ENCODE measurements at regions not wholly inside any gene's neighbourhood (a gene's known extent, or its start where the extent isn't known, plus 50 kb on each side); places are given as distances from the start of the nearest gene placed in this dataset.

DNA sequence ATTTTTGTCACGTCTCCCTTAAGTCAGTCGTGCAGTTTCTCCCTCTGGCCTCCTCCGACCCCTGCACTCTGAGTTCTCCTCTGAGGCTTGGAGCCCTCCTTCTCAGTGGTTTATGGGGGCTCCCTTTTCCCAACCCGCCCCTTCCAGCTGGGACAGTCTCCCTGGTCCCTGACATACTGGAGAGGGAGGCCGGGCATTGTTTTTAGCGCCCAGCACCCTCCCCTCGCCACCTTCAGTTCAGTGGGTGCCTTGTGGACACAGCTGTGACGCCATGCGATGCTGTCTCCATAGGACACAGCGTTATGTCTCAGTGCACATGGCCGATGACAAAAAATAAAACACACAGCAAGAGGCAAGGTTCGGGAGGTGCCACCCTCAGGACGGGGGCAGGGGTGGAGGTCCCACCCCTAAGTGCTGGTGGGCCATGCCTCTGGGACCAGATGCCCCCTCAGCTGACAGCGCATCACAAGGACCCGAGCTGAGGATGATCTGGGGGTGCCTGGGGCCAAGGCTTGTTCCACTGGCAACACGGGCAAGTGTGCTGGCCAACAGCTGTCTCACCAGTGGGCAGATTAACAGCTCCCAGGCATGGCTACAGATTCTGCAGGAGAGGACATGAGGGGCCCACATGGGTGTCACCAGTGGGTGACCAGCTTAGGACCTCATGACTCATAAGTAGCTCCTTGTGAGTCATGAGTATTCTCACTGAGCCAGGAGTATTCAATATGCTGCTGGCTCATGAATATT is 81.6 kb downstream of the PLXNA1 start:
- intact Hi-C loops (cut with micrococcal nuclease): no loop called here

More for the DNA sequence above, 81.6 kb downstream of the PLXNA1 start:
- Histone ChIP-seq H3K4me3 (replicated peaks in 1 of 3; ENCODE audit: insufficient read depth in 1 of 3, low read depth in 1 of 3, low read length in 3 of 3) (no peak overlapping the region), H3K4me1 (ENCODE audit: control insufficient read depth, extremely low read depth, insufficient read depth, low read length) (no peaks in the 10 kb centered on the region), H3K9me3 (replicated peaks; ENCODE audit: control insufficient read depth, insufficient read depth, low read length) (no peaks in the 10 kb centered on the region), H3K27ac (ENCODE audit: insufficient read depth, low read depth, low read length) (no peak overlapping the region), H3K9me1 (replicated peaks; ENCODE audit: control insufficient read depth, extremely low read depth, insufficient read depth, low read length) (no peaks in the 10 kb centered on the region), H3K27me3 (ENCODE audit: control insufficient read depth in 2 of 2, insufficient read depth in 2 of 2, low read length in 2 of 2) (peaks cover 0 to 3% of the 10 kb centered on the region in 2 experiments), H3K36me3 (ENCODE audit: control insufficient read depth in 2 of 2, extremely low read depth in 1 of 2, insufficient read depth in 2 of 2, low read length in 2 of 2) (no peaks in the 10 kb centered on the region), H3K4me2 (ENCODE audit: insufficient read depth, low read length) (no peak overlapping the region), H4K20me1 (replicated peaks; ENCODE audit: control insufficient read depth, extremely low read depth, insufficient read depth, low read length) (no peaks in the 10 kb centered on the region), H3K9ac (replicated peaks; ENCODE audit: extremely low read depth, insufficient read depth, low read length) (no peak overlapping the region), H3K79me2 (ENCODE audit: control insufficient read depth, insufficient read depth, low read length) (no peaks in the 10 kb centered on the region), H2AFZ (ENCODE audit: low read depth, low read length) (no peak overlapping the region)
- ChIA-PET POLR2A (no interaction called here), CTCF (no interaction called here)
- BruUV-seq (replicated peaks): no TSS peak
- no peak for DNase-seq (ENCODE audit: low read depth, low spot score)
- no peak for FAIRE-seq
- TF ChIP-seq, protein P1, sequence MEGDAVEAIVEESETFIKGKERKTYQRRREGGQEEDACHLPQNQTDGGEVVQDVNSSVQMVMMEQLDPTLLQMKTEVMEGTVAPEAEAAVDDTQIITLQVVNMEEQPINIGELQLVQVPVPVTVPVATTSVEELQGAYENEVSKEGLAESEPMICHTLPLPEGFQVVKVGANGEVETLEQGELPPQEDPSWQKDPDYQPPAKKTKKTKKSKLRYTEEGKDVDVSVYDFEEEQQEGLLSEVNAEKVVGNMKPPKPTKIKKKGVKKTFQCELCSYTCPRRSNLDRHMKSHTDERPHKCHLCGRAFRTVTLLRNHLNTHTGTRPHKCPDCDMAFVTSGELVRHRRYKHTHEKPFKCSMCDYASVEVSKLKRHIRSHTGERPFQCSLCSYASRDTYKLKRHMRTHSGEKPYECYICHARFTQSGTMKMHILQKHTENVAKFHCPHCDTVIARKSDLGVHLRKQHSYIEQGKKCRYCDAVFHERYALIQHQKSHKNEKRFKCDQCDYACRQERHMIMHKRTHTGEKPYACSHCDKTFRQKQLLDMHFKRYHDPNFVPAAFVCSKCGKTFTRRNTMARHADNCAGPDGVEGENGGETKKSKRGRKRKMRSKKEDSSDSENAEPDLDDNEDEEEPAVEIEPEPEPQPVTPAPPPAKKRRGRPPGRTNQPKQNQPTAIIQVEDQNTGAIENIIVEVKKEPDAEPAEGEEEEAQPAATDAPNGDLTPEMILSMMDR (IDR thresholded peaks at IDR 0.05; ENCODE audit: extremely low read depth in 1 of 2, insufficient read depth in 1 of 2, low read depth in 1 of 2, low read length in 2 of 2): no peak
- TF ChIP-seq POLR2A (IDR thresholded peaks at IDR 0.05; ENCODE audit: low read depth, low read length): no peak
- TF ChIP-seq, protein P2, sequence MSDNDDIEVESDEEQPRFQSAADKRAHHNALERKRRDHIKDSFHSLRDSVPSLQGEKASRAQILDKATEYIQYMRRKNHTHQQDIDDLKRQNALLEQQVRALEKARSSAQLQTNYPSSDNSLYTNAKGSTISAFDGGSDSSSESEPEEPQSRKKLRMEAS (IDR thresholded peaks at IDR 0.05; ENCODE audit: insufficient read depth, insufficient read length): no peak
- no peak for TF ChIP-seq EZH2 (IDR thresholded peaks at IDR 0.05; ENCODE audit: borderline replicate concordance, low read depth, low read length, severe bottlenecking)
- TF ChIP-seq FOS (IDR thresholded peaks at IDR 0.05; ENCODE audit: borderline replicate concordance, insufficient read depth, low read length): no peak
- no peak for TF ChIP-seq MYC (IDR thresholded peaks at IDR 0.05; ENCODE audit: low read depth, low read length)
- peak; percentile 22 for TF ChIP-seq JUN (IDR thresholded peaks at IDR 0.05; ENCODE audit: borderline replicate concordance, insufficient read depth, insufficient read length, low read depth)
- TF ChIP-seq GATA2 (IDR thresholded peaks at IDR 0.05; ENCODE audit: insufficient read depth, insufficient read length, low read depth, low read length): no peak
- dilution Hi-C loops (cut with MboI; ENCODE audit: extremely low pct_ligation_motif_present, low sequenced_read_pairs): no loop called here
